SK-N-SH (cell line): ENCODE measurements at regions not wholly inside any gene's neighbourhood (a gene's known extent, or its start where the extent isn't known, plus 50 kb on each side); places are given as distances from the start of the nearest gene placed in this dataset.
A peak's percentile ranks its signal among the peaks of the same experiment; 100 is the strongest.

ENCODE experiments used
- CTCF ChIA-PET: fragments of 300-600, 350-600 bp; formaldehyde crosslinking; extraction: SDS; loops from one replicate; lab custom pipeline; 2021; lab: Yijun Ruan, JAX
- POLR2A ChIA-PET: fragments of 350-600 bp; sonication (Branson Sonifier 250); formaldehyde crosslinking; extraction: SDS; loops from one replicate; lab custom pipeline; 2020; ENCODE audit warnings: antibody characterized with exemption, inconsistent platforms; lab: Yijun Ruan, JAX
- DNase-seq: peaks from one replicate; pipeline ENCODE4 v3.0.0; 2012
- H2AFZ ChIP-seq: fragments of 200-600 bp; sonication (generic); 2 replicates; pipeline ENCODE4 v1.8.1; 2016; ENCODE audit warnings: antibody characterized with exemption, mild to moderate bottlenecking, low read depth
- H3F3A ChIP-seq: fragments of 200-600 bp; sonication (generic); replicated peaks from 2 replicates; pipeline ENCODE3; 2016; ENCODE audit warnings: antibody characterized with exemption, mild to moderate bottlenecking; ENCODE audit not compliant: insufficient read depth
- H3K27ac ChIP-seq, 2 experiments: fragments of 200-500 bp in 1 of 2; fragments of 200-600 bp in 1 of 2; sonication (Bioruptor generic) in 1 of 2; sonication (generic), shearing (Covaris generic) in 1 of 2; 2 replicates each; pipeline versions ENCODE4 v1.5.1 to v1.6.1; 2014 to 2016; ENCODE audit warnings: low read depth in 2 of 2, inconsistent platforms in 1 of 2, low read length in 1 of 2, mild to moderate bottlenecking in 1 of 2, mixed read lengths in 1 of 2
- H3K27me3 ChIP-seq: fragments of 200-600 bp; sonication (generic), shearing (Covaris generic); 2 replicates; pipeline ENCODE4 v1.6.1; 2016; ENCODE audit warnings: mixed run types; ENCODE audit not compliant: insufficient read depth
- H3K36me3 ChIP-seq, 2 experiments: fragments of 200-500 bp in 1 of 2; fragments of 200-600 bp in 1 of 2; sonication (Bioruptor generic) in 1 of 2; sonication (generic) in 1 of 2; replicated peaks in 1 of 2; 2 replicates each; pipeline versions ENCODE3 to v1.5.1; 2014 to 2016; ENCODE audit warnings: low read length in 1 of 2, mild to moderate bottlenecking in 1 of 2; ENCODE audit not compliant: insufficient read depth in 2 of 2, control insufficient read depth in 1 of 2
- H3K4me1 ChIP-seq, 2 experiments: fragments of 200-500 bp in 1 of 2; fragments of 200-600 bp in 1 of 2; sonication (Bioruptor generic) in 1 of 2; sonication (generic), shearing (Covaris generic) in 1 of 2; 2 replicates each; pipeline versions ENCODE4 v1.5.1 to v1.6.1; 2014 to 2016; ENCODE audit warnings: low read depth in 1 of 2, low read length in 1 of 2, mixed run types in 1 of 2; ENCODE audit not compliant: insufficient read depth in 2 of 2, control insufficient read depth in 1 of 2
- H3K4me2 ChIP-seq: fragments of 200-600 bp; sonication (generic), shearing (Covaris generic); 2 replicates; pipeline ENCODE4 v1.6.1; 2017; ENCODE audit warnings: mixed run types
- H3K4me3 ChIP-seq, 2 experiments: fragments of 200-500 bp in 1 of 2; fragments of 200-600 bp in 1 of 2; sonication (Bioruptor generic) in 1 of 2; sonication (generic), shearing (Covaris generic) in 1 of 2; 2 replicates each; pipeline versions ENCODE4 v1.5.1 to v1.8.1; 2014 to 2016; ENCODE audit warnings: low read depth in 2 of 2, inconsistent platforms in 1 of 2, low read length in 1 of 2, mild to moderate bottlenecking in 1 of 2, mixed read lengths in 1 of 2, moderate library complexity in 1 of 2
- H3K79me2 ChIP-seq: fragments of 200-600 bp; sonication (generic); 2 replicates; pipeline ENCODE4 v1.8.1; 2017; ENCODE audit warnings: mild to moderate bottlenecking; ENCODE audit not compliant: insufficient read depth
- H3K9ac ChIP-seq: fragments of 200-600 bp; sonication (generic); 2 replicates; pipeline ENCODE4 v1.6.1; 2017; ENCODE audit warnings: mixed run types
- H3K9me2 ChIP-seq: fragments of 200-600 bp; sonication (generic); 2 replicates; pipeline ENCODE4 v1.6.1; 2017; ENCODE audit warnings: mixed run types
- H3K9me3 ChIP-seq: fragments of 200-600 bp; sonication (generic); 2 replicates; pipeline ENCODE4 v1.6.1; 2017; ENCODE audit warnings: mixed run types, mild to moderate bottlenecking, moderate library complexity
- H4K20me1 ChIP-seq: fragments of 200-600 bp; sonication (generic); 2 replicates; pipeline ENCODE4 v1.6.1; 2017; ENCODE audit warnings: mild to moderate bottlenecking, mixed run types; ENCODE audit not compliant: insufficient read depth
- JUND ChIP-seq: IDR thresholded peaks from 2 replicates; pipeline ENCODE4 v1.4.0; 2012
- NFIC ChIP-seq: IDR thresholded peaks from 2 replicates; pipeline ENCODE4 v1.4.0; 2012; ENCODE audit warnings: borderline replicate concordance
- SIN3A ChIP-seq: IDR thresholded peaks from 2 replicates; pipeline ENCODE4 v1.6.1; 2012; ENCODE audit warnings: low read depth, mild to moderate bottlenecking, low read length, moderate library complexity, borderline replicate concordance
- SMC3 ChIP-seq: IDR thresholded peaks from 2 replicates; pipeline ENCODE4 v1.6.1; 2012; ENCODE audit warnings: low read depth, low read length, improper control_type of control experiment
- USF1 ChIP-seq: IDR thresholded peaks from 2 replicates; pipeline ENCODE4 v1.4.0; 2012; ENCODE audit warnings: low read depth, borderline replicate concordance
- WGBS: methylation state at CpG from one replicate; pipeline ENCODE4 v1.1.6; 2017; ENCODE audit warnings: low lambda C conversion rate; 5-methylcytosine and 5-hydroxymethylcytosine counted together
- TF ChIP-seq, protein P1 (sequence below): fragments of 150-350 bp; IDR thresholded peaks from 2 replicates; pipeline ENCODE4 v1.6.1; 2017; ENCODE audit warnings: antibody characterized with exemption, low read length, low read depth, borderline replicate concordance
- TF ChIP-seq, protein P2 (sequence below): IDR thresholded peaks from 2 replicates; pipeline ENCODE4 v1.4.0; 2012; ENCODE audit warnings: low read depth
- TF ChIP-seq, protein P3 (sequence below): IDR thresholded peaks from 2 replicates; pipeline ENCODE4; 2012

GRCh38 chr13:64758521-64759244 is 2471.5 kb downstream of the PCDH9 start:
- no peaks in the 10 kb centered on the region for H3K79me2 ChIP-seq
- no peak overlapping the region for H2AFZ ChIP-seq
- H3K4me2 ChIP-seq, result no peak overlapping the region
- POLR2A ChIA-PET, result no interaction called here
- no peak overlapping the region for H3K9ac ChIP-seq
- no peaks in the 10 kb centered on the region for H3K9me3 ChIP-seq
- no peak overlapping the region for H3K27ac ChIP-seq
- H4K20me1 ChIP-seq, result no peaks in the 10 kb centered on the region
- no peak overlapping the region for H3K4me3 ChIP-seq
- no peaks in the 10 kb centered on the region for H3K36me3 ChIP-seq
- H3F3A ChIP-seq, result no peaks in the 10 kb centered on the region
- no peaks in the 10 kb centered on the region for H3K9me2 ChIP-seq
- H3K27me3 ChIP-seq, result no peaks in the 10 kb centered on the region
- DNase-seq, result no peak
- no peaks in the 10 kb centered on the region for H3K4me1 ChIP-seq
- WGBS, result 64% methylated on average over 1 of the region's 1 CpG
- TF ChIP-seq, protein P1, sequence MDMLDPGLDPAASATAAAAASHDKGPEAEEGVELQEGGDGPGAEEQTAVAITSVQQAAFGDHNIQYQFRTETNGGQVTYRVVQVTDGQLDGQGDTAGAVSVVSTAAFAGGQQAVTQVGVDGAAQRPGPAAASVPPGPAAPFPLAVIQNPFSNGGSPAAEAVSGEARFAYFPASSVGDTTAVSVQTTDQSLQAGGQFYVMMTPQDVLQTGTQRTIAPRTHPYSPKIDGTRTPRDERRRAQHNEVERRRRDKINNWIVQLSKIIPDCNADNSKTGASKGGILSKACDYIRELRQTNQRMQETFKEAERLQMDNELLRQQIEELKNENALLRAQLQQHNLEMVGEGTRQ, result no peak
- TF ChIP-seq NFIC, result no peak
- TF ChIP-seq, protein P2, sequence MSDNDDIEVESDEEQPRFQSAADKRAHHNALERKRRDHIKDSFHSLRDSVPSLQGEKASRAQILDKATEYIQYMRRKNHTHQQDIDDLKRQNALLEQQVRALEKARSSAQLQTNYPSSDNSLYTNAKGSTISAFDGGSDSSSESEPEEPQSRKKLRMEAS, result no peak
- CTCF ChIA-PET, result no interaction called here

- H3K9me3 ChIP-seq, result no peaks in the 10 kb centered on the region
- POLR2A ChIA-PET, result no interaction called here
- H3F3A ChIP-seq, result no peaks in the 10 kb centered on the region
- no peaks in the 10 kb centered on the region for H4K20me1 ChIP-seq
- no peaks in the 10 kb centered on the region for H3K9me2 ChIP-seq
- DNase-seq, result no peak
- TF ChIP-seq, protein P3, sequence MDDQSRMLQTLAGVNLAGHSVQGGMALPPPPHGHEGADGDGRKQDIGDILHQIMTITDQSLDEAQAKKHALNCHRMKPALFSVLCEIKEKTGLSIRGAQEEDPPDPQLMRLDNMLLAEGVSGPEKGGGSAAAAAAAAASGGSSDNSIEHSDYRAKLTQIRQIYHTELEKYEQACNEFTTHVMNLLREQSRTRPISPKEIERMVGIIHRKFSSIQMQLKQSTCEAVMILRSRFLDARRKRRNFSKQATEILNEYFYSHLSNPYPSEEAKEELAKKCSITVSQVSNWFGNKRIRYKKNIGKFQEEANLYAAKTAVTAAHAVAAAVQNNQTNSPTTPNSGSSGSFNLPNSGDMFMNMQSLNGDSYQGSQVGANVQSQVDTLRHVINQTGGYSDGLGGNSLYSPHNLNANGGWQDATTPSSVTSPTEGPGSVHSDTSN, result no peak
- TF ChIP-seq, protein P2, result no peak
- TF ChIP-seq JUND (no peak), SMC3 (no peak), SIN3A (no peak), USF1 (no peak)
- no peaks in the 10 kb centered on the region for H3K79me2 ChIP-seq
- no peaks in the 10 kb centered on the region for H3K36me3 ChIP-seq
- 0 out of 2 replicates have a peak overlapping the region, but pooled peaks have one; percentile 8 for H2AFZ ChIP-seq
- no peak overlapping the region for H3K4me3 ChIP-seq
- no peaks in the 10 kb centered on the region for H3K27me3 ChIP-seq
- no peak overlapping the region for H3K9ac ChIP-seq
- CTCF ChIA-PET, result no interaction called here
- no peaks in the 10 kb centered on the region for H3K4me1 ChIP-seq
- WGBS, result 86% methylated on average over 1 of the region's 1 CpG
- no peak overlapping the region for H3K4me2 ChIP-seq
- no peak overlapping the region for H3K27ac ChIP-seq
These were observed 2473.5 kb downstream of the PCDH9 start for GRCh38 chr13:64756621-64757020.
